HG03354 (cell line): ENCODE measurements at regions not wholly inside any gene's neighbourhood (a gene's known extent, or its start where the extent isn't known, plus 50 kb on each side); places are given as distances from the start of the nearest gene placed in this dataset.

Experiments used
- ATAC-seq: cut with Tn5 transposase; IDR thresholded peaks from one replicate; pipeline ENCODE4 v1.9.1; 2021; ENCODE audit warnings: mild to moderate bottlenecking; ENCODE audit not compliant: unreplicated experiment, poor library complexity, severe bottlenecking

DNA sequence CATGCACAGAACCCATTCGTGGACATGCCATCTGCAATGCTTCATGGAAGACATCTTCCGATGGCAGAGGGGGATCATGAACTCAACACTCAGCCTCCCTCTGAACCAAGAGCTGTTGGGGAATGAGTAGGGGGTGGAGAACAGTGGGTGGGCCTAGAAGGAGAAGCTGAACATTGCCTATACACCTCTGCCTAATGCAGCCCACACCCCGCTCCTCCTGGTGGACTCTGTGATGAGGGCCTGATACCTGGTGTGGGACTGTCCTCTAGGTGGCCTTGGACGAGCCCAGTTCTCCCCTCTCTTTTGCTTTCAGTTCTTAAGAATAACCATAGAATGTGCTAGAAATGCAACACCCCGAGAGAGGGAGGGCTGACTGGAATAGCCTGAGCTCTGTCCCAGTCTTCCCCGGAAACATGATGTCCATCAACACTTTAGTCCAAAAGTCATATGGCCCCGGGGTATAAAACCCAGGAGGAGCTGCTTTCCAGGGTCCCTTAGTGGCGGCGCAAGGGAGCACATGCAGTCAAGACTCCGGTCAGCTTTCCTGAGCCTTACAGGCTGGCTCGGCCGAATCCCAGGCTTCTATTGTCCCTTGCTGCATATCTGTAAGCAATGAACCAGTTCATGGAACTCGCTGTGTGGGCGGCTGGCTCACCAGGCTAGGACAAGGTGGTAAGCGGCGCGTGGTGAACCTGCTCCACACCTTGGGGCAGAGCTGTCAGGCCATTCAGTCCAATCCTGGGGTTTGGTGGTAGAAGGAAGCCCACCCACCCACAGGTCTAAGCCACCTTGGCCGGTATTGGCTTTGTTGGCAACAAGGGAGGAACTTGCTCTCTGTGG is 216.9 kb downstream of the CTTN start:
- no peak for ATAC-seq

- ATAC-seq, result no peak
Observed at GRCh38 chr11:70616317-70616716, 218.0 kb downstream of the CTTN start.

GRCh38 chr11:70616938-70617654 is 218.8 kb downstream of the CTTN start:
- no peak for ATAC-seq

GRCh38 chr11:70618431-70619101 is 220.2 kb downstream of the CTTN start:
- no peak for ATAC-seq

- no peak for ATAC-seq
Observed at GRCh38 chr11:70619591-70619990, 221.3 kb downstream of the CTTN start.

- no peak for ATAC-seq
Observed at GRCh38 chr11:70620510-70621184, 222.3 kb downstream of the CTTN start.

DNA sequence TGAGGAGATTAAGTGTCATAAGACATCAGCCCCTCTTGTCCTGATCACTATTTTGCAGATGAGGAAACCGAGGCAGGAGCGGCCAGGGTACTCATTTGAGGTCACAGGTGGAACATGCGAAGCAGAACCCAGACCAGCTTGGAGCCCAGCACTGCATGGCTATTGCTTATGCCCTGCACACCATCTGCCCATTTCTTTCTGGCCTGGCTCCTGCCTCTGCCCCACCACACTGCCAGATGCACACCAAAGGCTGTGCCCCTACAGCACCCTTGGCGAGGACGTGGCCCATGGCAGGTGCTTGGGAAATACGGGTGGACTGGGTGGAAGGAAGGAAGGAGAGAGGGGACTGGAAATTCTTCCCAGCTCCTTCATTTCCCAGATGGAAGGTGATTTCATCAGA is 222.9 kb downstream of the CTTN start:
- ATAC-seq, result no peak

DNA sequence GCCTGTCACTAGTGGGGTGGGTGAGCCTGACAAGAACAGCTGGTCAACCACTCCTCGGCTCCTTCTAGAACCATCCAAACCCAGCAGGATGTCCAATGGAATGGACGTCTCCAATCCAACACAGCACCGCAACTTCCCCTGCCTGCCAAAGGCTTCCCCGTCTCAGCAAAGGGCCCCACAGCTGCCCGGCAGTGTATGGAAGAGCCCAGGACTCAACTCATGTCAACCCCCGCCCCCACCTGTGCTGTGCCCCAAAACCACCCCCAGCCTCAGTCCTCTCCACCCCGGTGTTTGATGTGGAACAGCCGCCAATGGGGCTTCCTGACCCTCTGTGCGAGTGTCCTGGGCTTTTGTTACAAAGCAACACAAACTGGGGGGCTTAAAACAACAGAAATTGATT is 223.8 kb downstream of the CTTN start:
- no peak for ATAC-seq

DNA sequence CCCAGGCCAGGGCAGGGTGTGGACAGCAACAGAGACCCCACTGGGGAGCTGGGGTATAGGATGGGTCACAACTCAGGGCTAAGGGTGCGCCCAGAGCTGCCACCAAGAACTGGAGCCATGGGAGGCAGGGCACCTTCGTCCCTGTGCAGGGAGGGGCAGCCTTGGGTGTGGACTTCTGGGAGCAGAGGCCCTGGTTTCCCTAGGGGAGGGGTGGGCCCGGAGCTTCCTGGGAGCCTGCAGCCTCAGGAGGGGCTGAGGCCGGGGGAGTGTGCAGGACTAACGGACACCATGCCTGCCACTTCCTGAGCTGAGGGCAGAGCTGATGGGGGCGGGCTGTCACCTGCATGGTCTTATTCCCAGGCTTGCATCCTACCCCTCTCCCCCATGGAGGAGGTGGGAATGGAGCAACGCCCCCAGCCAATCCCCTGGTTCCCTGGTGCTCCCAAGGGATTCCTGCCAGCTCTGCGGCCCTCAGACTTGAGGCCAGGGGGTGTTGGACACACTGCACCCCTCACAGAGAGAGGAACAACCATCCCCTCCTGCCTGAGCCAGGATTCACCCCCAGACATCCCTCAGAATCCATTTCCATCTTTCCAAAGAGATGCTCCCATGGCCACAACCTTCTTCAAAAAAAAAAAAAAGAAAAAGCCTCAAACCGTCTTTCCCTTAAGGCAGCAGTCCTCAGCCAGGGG is 225.7 kb downstream of the CTTN start:
- no peak for ATAC-seq

DNA sequence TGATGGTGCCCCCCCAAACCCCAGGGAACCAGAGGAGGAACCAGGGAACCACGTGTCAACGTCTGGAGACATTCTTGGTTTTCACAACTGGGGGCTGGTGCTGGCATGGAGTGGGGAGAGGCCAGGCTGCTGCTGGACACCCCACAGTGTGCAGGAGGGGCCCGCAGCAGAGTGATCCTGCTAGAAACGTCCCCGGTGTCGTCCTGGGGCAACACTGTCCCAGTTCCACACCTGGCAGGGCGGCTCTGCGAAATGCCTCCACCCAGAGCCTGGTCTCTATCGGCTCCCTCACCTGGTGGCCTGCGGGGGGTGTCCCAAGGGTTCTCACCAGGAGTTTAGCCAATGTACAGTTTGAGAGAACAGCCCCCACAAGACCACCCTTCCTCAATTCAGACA is 226.3 kb downstream of the CTTN start:
- ATAC-seq, result no peak

- no peak for ATAC-seq
Observed at GRCh38 chr11:70625051-70625450, 226.7 kb downstream of the CTTN start.

- no peak for ATAC-seq
Observed at GRCh38 chr11:70625582-70626518, 227.5 kb downstream of the CTTN start.

GRCh38 chr11:70627219-70627618 is 228.9 kb downstream of the CTTN start:
- ATAC-seq, result no peak

- no peak for ATAC-seq
Observed at GRCh38 chr11:70628176-70628854, 230.0 kb downstream of the CTTN start.

DNA sequence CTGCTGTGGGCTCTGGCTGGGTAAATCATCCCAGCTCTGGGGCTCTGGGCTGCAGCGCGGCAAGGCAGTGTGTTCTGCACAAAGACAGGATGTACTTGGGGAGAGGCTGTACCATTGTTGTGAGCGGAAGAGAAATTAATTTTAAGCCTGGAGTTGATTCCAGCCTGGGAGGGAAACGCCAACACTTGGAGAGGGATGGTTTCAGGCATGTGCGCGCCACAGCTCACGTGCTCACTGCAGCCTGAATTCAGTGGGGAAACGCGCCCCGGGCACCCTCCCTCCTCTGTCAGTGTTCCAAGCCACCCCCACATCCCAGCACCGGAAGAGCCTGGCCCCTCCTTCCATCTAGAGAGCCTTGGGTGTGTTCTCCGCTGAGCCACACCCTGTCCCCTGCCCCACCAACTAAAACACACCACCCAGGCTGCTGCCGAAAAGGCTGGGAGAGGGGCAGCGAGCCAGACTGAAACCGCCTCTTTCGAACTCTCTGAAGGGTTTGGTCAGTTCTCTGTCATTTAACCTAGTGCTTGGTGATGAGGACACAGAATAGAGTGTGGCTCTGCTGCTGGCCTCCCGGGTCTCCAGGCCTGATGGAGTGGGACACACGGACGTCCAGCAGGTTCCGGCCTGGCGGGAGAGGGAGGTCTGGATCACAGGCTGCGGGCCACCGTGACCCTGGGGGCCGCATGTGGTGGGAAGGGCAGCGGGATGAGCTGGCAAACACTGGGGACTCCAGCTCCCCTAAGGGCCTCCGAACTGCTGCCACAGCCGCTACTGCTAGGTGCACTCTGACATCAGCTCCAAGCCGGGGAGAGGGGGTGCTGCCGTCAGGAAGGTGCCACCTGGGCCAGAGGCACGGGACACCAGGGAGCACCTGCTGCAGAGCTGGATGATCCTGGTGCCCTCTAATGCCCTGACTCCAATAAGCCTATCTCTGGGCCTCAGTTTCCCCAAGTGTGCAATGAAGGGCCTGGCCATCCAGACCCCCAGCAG is 230.8 kb downstream of the CTTN start:
- ATAC-seq, result no peak

DNA sequence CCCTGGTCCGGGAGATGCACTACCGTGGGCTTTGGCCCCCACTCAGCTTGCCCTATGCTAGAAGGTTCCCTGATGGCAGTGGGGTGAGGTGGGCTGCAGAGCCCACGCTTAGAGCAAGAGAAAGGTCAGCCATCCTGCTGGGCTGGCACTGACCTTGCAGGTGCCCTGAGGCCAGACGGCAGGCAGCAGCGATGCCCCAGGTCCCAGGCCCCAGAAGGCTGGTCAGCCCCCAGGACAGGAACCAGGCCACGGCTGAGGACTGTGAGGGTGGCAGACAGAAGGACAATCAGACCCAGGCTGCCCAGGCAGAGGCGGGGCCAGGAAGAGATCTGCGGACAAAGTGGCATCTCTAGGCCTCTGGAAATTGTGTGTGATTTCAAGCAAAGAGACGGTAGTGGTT is 231.7 kb downstream of the CTTN start:
- no peak for ATAC-seq
